HG02840 (cell line): ENCODE measurements at regions not wholly inside any gene's neighbourhood (a gene's known extent, or its start where the extent isn't known, plus 50 kb on each side); places are given as distances from the start of the nearest gene placed in this dataset.

ENCODE experiments used
- ATAC-seq: cut with Tn5 transposase; IDR thresholded peaks from one replicate; pipeline ENCODE4 v1.9.1; 2021; ENCODE audit warnings: mild to moderate bottlenecking, moderate library complexity, moderate number of reproducible peaks; ENCODE audit not compliant: unreplicated experiment, low FRiP score

GRCh38 chr7:22628112-22628511 is 98.9 kb upstream of the IL6 start:
- no peak for ATAC-seq

DNA sequence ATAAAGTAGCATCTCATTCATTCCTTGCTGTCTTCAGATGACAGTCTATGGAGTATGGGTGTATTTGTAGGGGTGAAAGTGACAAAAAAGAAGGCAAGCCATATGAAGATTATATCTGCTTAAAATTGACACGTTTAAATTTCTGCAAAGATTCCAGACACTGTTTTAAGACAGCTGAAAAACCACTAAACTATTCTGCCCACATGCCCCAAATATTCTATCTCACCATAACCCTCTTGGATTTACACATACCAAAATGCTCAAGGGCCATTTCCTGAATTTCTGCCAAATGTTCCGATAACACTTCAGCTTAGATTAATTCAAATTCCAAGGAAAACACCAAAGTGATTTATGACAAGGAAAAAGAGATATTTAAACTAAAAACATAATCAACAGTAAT is 99.9 kb upstream of the IL6 start:
- no peak for ATAC-seq

GRCh38 chr7:22625251-22625650 is 101.7 kb upstream of the IL6 start:
- ATAC-seq: no peak

DNA sequence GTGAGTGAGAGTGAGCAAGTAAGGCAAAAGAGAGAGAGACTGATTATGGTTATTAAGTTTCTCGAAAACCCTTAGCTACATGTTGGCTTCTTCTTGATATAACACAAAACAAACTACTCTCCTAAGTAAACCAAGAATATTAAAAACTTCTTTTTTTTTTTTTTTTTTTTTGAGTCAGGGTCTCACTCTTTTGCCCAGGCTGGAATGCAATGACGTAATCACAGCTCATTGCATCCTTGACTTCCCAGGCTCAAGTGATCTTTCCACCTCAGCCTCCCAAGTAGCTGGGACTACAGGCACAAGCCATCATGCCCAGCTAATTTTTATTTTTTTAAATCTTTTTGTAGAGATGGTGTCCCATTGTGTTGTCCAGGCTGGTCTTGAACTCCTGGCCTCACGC is 102.2 kb upstream of the IL6 start:
- no peak for ATAC-seq

DNA sequence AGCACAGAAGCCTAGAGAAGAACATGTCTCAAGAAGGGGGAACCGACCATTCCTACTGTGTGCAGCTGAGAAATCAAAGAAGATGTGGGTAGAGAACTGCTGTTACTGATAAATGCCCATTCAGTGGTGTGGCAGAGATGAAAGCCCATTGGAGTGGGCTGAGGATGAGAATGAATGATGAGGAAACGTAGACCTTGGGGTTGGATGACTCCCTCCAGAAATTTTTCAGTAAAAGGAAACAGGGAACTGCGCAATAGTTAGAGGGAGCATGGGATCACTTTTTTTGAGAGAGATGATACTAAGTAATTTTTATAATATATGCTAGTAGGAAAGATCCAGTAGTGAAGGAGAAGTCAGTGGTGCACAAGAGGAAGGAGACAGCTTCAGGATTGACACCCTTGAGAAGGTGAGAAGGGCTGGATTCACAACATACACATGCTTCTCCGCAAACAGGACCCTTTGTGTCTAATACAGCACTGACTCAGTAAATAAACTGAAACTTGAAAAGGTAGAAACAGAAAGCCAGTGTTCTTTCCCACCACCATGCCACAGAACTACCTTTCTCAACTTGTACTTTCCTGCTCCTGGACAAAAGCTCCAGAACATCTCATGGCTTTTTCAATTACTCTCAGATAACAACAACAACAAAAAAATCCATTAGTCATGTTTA is 104.7 kb upstream of the IL6 start:
- ATAC-seq: no peak

DNA sequence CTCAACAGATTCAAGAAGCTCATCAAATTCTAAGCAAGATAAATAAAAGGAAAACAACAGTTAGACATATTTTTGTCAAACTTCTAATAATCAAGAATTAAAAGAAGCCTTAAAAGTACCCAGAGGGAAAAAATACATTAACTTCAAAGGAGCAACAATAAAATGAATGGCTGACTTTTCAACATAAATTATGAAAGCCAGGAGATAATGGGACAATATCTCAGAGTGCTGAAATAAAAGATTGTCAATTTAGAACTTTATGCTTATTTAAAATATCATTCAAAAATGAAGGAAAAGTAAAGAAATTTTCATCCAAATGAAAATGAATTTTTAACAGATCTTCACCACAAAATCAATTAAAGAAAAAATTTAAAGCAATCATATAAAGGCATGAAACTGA is 108.5 kb upstream of the IL6 start:
- no peak for ATAC-seq

GRCh38 chr7:22617166-22617565 is 109.8 kb upstream of the IL6 start:
- no peak for ATAC-seq

DNA sequence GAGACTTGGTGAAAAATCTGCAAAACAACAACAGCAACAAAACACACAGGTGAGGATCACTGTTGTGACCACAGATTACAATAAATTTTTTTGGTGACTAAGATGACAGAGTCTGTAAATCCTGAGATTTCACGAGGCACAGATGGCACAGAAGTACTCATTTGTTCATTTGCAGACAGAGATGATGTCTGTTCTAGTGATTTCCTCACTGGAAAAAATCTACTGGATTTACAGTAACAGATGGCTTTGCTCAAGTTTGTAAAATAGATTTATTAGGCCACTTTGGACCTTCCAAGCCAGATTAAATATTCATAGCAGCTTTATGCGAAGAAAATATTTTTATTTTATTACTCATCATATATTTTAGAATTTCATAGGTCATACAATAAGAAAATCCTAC is 113.5 kb upstream of the IL6 start:
- ATAC-seq: no peak

DNA sequence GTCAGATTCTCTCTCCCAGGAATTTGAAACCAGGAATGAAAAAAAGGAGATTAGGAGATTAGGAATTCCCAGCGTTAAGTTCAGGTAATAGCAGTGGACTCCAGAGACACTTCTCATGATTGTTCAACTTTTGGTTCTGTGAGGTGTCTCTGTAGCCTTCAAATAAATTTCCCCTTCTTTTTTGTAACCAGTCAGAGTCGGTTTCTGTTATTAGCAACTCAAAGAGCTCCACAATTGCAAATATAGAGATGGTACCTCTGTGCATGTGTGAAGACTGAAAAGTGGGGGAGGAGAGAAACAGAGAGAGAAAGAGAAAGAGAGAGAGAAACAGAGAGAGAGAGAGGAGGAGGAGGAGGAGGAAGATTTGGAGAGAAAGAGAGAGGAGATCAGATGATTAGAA is 112.8 kb upstream of the STEAP1B start:
- ATAC-seq: no peak

DNA sequence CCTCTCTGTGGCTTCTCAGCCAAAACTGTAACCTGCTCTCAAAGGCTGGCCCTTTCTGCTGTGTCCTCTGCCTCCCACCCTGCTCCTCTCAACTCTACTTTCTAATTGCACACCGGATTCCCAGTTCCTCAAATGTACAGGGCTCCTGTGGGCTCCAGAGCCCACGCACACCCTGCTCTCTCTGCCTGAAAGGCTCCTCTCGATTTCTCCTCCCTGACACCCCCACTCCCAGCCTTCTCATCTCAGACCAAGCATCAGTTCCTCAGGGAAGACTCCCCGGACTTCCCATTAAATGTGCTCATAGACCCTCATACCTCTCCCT is 111.7 kb upstream of the STEAP1B start:
- no peak for ATAC-seq

DNA sequence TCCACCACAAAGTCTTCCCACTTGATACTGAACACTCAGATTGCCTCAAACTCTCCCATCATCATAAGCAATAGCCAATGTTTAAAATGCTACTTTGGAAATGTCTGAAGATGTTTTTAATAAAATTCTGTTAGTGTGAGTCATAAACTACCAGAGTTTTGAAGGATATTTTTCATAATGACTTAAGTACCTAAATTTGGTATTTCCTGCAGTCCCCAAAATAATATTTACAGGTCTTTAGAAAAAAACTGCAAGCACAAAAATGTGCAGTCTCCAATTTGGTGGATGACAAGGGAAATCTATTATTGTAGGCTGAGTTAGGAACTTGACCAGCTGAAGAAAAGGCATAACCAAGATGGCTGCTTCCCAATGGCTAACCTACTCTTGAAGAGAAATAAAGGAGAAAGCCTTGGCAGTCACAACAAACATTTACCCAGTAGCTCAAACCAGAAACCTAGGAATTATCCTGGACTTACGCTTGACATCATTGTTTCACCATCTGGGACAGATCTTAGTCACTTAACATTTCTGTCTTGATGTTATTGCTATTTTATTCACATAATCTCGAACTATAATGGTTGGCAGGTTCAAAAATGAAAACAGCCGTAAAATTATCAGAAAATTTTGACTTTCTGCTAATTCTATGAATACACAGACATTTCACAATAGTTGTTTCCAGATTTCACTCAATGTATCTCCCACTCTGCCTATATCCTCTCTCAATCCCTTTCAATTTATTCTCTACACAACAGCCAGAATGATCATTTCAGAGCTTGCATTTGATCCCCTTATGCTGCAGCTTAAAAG is 111.2 kb upstream of the STEAP1B start:
- no peak for ATAC-seq

GRCh38 chr7:22610263-22610662 is 110.3 kb upstream of the STEAP1B start:
- no peak for ATAC-seq

DNA sequence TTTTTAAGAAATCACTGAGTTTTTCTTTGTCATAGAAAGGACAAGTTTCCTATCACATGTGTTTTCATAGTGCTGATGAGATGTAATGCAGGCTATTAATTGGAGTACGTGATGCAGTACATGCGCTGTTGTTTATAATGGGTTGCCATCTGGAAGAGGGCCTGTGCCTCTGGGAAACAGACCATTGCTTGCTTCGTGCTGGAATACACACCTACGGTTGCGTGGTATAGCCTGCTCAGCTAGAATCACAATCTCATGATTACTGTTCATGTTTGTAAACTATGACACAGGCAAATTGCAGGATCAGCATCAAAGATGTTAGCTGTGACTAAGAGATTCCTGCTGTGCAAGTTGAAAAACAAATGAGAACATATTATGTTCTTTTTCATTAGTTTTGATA is 107.2 kb upstream of the STEAP1B start:
- no peak for ATAC-seq

- ATAC-seq: no peak
These were observed 104.3 kb upstream of the STEAP1B start for GRCh38 chr7:22604246-22604645.

DNA sequence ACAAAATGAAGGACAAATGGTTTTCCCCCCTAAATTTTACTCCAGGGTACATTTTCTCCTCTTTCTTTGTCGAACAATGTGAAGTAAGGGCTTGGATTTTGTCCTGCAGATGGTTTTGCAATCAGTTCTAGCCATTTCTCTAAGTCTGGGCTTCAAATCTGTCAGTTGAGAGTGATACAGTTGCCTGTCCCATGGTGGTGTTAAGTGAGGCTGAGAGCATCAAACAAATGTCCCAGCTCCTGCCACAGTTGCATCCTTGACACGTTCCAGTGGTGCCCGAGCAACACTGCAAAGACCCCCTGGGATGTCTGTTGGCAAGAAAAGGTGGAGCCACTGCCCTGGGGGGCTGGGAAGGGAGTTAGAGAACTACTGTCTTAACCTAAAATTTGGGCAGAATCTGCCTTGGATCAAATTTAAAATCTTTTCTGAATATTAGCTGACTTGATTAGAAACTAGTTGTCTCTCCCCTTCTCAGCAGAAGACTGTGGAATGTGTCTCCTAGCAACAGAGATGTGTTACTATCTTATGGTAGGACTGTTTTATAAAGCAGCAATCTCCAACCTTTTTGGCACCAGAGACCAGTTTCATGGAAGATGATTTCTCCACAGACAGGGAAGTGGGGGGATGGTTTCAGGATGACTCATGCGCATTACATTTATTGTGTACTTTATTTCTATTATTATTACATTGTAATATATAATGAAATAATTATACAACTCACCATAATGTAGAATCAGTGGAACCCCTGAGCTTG is 102.0 kb upstream of the STEAP1B start:
- no peak for ATAC-seq

- ATAC-seq: no peak
These were observed 101.4 kb upstream of the STEAP1B start for GRCh38 chr7:22601408-22601807.

DNA sequence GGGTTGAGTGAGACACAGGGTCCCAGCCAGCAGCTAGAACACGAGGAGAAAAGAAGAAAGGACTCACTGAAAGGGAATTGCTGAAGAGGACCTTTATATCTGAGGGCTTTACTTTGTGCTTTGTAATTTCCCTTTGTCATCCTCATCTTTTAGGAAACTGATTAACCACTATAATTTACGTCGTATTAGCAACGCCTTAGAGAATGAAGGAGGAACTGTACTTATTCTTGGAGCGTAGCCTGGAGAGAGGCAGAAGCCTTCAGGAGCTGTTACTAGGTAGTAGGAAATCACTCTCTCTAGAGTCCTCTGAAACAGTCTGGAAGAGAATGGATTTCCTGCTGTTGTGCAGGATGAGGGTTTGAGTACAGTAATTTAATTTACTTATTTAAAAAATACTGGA is 101.0 kb upstream of the STEAP1B start:
- no peak for ATAC-seq

DNA sequence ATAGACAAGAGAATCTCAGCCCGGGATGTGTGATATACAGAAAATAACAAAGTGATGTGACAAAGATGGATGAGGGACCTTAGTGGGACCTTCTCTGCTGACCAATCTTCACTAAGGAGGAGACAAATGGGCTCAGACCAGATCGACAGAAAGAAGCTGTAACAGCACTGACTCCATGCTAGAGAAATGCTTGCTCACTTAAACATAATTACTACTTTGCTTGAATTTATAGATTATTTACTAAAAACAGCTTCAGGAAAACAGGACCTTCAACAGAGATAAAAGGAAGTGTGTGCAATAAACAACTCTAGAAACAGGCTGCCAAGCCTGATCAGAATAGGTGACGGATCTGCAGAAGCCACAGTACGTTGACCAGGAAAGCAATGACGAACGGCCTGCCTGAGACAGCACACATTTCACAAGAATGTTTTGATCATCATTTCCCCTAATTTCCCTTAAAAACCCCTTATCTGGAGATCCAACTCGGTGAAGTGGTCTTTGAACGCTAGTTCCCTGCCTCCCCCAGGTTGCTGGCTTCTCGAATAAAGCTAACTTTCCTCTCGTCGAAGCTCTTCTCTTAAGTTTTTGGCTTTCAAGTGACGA is 98.4 kb upstream of the STEAP1B start:
- ATAC-seq: no peak

GRCh38 chr7:22597844-22598243 is 97.9 kb upstream of the STEAP1B start:
- no peak for ATAC-seq

DNA sequence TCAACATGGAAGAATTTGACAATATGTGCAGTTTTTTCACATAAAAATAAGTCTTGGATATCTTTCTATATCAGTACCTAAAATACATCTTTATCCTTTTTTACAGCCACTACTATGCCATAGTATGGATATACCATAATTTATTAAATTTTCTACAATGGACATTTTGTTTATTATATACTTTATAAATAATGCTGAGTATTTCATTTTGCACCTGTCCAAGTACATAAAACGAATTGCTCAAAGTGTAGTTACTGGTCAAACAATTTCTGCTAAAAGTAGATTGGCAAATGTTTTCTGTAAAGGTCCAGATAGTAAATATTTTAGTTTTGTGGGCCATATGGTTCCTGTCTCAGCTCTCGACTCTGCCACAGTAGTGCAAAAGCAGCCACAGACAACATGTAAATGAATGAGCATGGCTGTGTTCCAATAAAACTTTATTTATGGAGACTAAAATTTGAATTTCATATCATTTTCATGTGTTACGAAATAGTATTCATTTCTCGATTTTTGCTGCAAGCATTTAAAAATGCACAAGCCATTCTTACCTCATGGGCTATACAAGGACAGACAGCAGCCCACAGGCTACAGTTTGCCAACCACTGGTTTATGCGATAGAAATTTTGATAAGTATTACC is 96.9 kb upstream of the STEAP1B start:
- ATAC-seq: no peak

GRCh38 chr7:22594020-22594419 is 94.0 kb upstream of the STEAP1B start:
- no peak for ATAC-seq
